Renal pelvis (tissue), 1 donor: ENCODE measurements at regions not wholly inside any gene's neighbourhood (a gene's known extent, or its start where the extent isn't known, plus 50 kb on each side); places are given as distances from the start of the nearest gene placed in this dataset.

ENCODE experiments used
- DNase-seq: peaks from one replicate; pipeline ENCODE4 v3.0.0-alpha.2; 2013

DNA sequence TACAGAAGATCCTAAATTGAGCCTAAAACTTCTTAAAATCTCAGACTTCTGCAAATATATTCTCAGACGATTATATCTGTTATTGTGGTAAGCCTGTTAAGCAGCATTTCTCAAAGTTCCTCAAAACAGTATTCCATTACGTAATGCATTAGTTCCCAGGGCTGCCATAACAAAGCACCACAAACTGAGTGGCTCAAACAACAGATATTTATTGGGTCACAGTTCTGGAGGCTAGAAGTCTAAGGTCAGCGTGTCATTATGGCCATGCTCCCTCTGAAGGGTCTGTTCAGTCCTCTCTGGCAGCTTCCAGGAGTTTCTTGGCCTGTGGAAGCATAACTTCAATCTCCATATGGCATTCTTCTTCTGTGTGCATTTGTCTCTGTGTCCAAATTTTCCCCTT lies 103.5 kb upstream of the ST6GALNAC5 start:
- DNase-seq = no peak

DNA sequence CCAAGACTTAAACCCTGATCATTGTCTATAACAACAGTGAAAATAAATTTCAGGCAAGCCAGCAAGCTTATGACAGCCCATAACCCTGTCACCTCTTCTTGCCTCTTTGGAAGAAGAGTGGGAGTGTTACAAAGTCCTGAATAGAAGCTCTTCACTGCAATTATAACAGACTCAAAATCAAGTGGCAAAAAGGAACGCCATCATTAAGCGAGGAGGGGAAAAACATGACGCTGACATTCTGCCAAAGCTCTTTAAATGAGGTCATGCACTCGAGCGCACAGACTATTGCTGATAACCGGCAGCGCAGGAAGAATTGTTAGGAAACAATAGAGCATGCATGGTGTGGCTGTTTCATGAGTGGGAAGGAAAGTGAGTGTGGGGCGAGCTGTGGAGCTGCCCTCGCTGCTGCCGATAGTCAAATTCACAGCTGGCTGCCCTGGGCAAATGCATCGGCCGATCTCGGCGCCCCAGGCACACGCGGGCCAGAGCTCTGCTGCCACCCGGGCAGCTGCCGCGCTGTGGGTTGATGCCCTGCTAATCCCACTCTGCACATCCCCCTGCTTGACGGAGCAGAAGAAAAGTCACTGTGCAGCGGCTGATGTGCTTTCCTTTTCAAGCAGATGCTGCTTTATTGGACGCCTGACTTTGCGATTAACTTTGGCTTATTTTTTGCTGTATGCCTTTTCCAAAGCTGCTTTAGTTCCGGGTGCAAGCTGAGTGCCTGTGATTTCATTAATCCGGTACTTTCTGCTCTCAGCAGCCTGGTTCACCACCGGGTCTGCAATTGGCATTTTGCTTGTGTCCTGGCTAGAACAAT lies 102.4 kb upstream of the ST6GALNAC5 start:
- no peak for DNase-seq

DNA sequence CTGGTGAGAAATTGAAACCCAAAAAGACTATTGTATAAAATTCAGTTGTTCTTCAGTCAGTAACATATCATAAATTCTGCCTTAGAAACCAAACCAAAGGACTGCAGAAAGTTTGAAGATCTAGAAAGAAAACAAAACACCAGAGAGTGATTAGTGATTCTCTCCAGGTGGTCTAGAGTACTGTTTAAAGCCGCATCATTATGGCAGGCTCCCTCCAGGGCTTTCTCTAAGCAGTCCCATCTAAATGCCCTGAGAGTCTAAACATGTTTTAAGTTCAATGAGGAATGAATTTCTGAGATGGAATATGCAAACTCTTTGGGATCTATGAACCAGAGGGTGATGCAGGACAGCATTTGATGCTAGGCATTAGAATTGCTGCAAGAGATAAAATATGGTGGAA lies 100.9 kb upstream of the ST6GALNAC5 start:
- no peak for DNase-seq

DNA sequence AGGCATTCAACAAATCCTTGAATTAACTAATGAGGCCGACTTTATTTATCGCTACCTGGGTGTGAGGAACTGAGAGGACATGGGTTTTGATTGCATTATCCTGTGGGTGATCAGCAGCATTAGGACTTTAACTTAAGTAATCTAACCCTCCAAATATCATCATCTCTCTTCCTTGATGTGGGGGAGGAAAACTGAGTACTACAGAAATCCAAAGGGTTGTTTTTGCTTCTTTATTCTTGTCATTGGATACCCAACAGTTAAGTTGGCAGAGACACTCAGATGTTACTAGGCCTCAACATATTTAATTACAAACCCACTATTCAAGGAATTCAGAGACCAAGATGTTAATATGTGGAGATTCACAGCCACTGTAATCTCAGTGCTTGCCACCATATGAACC lies 97.4 kb upstream of the ST6GALNAC5 start:
- peak; percentile 50 for DNase-seq

DNA sequence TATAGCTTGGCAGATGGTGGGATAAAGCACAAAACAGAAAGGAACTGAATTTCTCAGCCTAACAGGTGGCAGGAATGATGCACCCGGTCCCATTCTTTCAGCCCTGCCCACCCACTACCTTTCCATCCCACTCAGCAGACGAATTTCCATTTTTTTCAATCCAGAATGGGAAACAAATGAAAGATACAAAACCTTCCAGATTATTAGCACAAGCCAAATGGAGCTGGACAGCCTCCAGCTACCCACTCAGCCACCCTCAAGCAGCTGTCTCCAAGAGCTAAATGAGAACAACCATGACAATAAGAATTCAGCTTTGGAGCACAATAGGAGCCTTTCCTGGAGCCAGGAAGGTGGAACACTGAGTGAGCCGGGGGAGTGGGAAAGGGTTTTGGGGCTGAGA lies 96.3 kb upstream of the ST6GALNAC5 start:
- DNase-seq = no peak

DNA sequence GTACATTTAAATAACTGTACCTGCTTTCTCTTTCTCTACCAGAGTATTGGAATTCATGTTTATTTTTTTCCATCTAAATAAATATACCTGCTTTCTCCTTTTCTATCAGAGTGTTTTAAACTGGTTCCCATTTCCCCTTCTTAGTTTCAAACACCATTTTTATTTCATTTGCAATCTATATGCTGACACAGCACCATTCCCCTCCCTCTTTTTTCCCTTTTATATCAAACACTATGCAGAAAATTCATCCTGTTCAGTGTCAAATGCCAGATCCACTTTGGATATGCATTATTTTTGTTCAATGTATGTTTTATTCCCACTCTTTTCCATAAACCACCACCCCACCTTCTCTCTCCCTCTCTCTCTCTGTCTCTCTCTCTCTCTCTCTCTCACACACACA lies 85.8 kb upstream of the ST6GALNAC5 start:
- DNase-seq = no peak

DNA sequence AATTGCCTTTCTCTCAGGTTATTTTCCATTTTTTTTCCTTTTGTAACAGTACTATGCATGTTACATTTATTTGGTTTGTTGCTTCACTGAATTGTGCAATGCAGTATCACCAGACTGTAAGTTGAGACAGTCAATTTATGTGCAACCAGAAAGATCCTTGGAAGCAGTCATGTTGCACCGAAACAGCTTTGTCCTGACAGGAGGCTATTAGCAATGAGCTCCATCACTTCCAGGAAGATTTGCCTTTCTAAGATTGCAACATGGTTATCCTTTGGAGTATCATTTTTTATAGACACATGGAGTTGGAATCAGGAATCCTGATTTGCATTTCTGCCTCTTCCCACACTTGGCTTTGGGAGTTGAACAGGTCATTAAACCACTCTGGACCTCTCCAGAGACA lies 84.5 kb upstream of the ST6GALNAC5 start:
- peak; percentile 15 for DNase-seq

DNA sequence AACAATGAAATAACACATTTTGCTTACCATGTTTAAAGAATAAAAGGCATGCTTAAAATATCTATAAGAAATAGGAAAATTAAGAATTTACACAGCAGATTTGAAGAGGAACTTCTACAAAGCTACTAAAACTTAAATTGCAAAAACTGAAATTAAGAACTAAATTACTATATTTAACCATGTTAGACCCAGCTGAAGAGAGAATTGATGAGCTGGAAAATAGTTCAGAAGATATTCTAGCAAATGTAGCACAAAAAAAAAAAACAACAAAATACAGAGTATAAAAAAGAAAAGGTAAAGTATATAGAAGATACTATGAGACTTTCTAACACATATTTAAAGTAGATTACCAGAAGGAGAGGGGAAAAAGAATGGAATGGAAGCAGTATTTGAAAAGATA lies 82.8 kb upstream of the ST6GALNAC5 start:
- DNase-seq = no peak

DNA sequence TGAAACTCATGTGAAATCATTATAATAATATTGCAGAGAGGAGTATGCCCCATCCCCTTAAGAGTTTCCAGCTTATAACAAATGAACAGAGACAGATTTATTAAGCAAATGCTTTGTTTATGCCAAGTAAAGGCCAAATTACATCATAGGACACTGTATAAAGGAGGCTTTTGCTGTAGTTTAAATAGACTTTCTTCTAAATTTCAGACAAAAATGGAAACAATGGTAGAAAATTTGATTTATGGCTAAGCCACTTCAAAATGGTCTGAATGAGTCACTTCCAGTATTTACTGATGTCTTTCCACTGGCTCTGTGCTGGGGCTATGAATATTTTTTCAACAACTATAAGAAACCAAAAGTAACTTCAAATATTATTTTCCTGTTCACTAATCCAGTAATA lies 81.1 kb upstream of the ST6GALNAC5 start:
- DNase-seq = no peak

DNA sequence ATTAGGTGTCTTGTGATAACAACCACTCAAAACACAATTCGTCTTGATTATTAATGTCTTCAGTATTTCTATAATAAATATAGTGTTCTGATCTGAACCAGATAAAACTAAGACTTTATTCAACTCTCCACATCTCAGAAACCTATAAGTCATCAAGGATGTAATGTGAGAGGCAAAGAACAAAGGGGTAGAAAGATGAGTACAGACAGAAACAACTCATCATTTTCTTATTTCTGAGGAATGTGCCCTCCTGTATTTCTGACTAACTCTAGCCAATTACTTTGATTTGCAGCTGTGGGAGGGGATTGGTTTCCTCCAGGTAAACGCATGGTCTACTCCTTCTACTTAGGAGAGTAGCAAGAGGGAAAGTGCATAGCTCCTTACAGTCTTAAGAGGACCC lies 73.7 kb upstream of the ST6GALNAC5 start:
- no peak for DNase-seq

DNA sequence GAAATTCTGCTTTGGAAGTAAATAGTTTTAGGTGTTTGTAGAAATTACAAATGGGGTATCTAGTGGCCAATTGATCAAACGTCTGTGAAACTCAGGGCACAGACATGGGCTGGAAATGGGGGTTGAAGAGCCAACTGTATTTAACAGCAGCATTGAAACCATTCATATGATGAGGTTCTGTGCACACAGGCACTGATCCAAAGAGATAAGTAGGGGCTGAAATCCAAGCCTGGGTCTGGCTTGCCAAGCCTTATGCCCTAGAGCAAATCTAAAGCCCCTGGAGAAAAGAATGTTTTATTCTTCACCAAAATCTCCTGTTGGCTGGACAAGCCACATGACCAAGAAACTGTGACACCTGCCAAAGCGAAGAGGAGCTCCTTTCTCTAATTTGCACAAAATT lies 67.6 kb upstream of the ST6GALNAC5 start:
- DNase-seq = no peak

DNA sequence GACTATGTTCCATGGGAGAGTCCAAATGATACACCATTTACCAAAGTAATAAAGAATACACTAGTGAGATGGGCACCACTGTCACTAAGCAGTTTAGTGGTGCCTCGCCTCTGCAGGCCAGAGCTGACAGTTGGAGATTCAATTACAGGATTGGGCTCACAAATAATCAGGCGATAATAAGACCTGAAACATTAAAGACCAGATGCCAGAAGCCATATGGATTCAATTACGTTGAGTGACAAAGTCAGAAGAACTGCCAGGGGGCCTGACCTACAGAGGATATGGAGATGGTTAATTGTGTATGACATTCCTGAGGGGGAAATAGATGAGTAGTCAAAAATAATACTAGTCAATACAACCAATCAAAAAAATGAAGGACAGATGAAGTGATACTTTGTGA lies 65.2 kb upstream of the ST6GALNAC5 start:
- DNase-seq = no peak

DNA sequence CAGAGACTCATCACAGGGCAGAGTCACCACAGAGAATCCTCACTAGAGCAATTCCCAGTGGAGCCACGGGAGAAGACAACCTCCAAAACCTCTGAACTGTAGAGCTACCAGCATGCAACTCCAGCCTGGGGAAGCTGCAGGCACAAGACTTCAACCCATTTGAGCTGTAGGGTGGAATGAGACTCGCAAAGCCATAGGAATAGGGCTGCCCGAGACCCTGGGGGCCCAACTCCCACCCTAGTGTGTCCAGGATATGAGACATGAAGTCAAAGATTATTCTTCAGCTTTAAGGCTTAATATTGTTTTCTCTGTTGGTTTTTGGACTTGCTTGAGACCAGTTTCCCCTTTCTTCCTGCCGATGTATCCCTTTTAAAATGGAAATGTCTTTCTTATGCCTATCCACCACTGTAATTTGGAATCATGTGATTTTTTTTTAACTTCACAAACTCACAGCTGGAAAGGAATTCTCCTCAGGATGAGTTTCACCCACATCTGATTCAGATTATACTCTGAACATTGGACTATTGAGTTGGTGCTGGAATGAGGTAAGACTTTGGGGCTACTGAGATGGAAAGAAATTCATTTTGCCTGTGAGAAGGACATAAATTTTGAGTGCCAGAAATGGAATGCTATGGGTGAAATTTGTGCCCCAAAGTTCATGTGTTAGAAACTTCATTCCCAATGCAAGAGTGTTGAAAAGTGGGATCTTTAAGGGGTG lies 59.6 kb upstream of the ST6GALNAC5 start:
- no peak for DNase-seq
